Parathyroid adenoma (tissue), 2 donors: ENCODE measurements at regions not wholly inside any gene's neighbourhood (a gene's known extent, or its start where the extent isn't known, plus 50 kb on each side); places are given as distances from the start of the nearest gene placed in this dataset.

ENCODE experiments used
- H2AFZ ChIP-seq: fragments of 300-600 bp; sonication (generic); one replicate; pipeline ENCODE4 v1.7.0; 2017; ENCODE audit warnings: antibody characterized with exemption, mild to moderate bottlenecking
- H3K27ac ChIP-seq: fragments of 300-600 bp; sonication (generic); one replicate; pipeline ENCODE4 v1.7.0; 2017
- H3K27me3 ChIP-seq: fragments of 300-600 bp; sonication (generic); one replicate; pipeline ENCODE4 v1.7.0; 2017; ENCODE audit warnings: low read length; ENCODE audit not compliant: control insufficient read depth, insufficient read depth
- H3K36me3 ChIP-seq: fragments of 300-600 bp; sonication (generic); one replicate; pipeline ENCODE4 v1.7.0; 2017; ENCODE audit warnings: low read length; ENCODE audit not compliant: control insufficient read depth, insufficient read depth
- H3K4me1 ChIP-seq: fragments of 300-600 bp; sonication (generic); one replicate; pipeline ENCODE4 v1.7.0; 2017; ENCODE audit warnings: control low read depth
- H3K4me2 ChIP-seq: fragments of 300-600 bp; sonication (generic); one replicate; pipeline ENCODE4 v1.7.0; 2017; ENCODE audit warnings: low read length
- H3K4me3 ChIP-seq: fragments of 300-600 bp; sonication (generic); one replicate; pipeline ENCODE4 v1.7.0; 2017; ENCODE audit warnings: low read depth, low read length
- H3K79me2 ChIP-seq: fragments of 300-600 bp; sonication (generic); one replicate; pipeline ENCODE4 v1.7.0; 2017; ENCODE audit warnings: control low read depth
- H3K9ac ChIP-seq: fragments of 300-600 bp; sonication (generic); one replicate; pipeline ENCODE4 v1.7.0; 2017; ENCODE audit warnings: mild to moderate bottlenecking
- H3K9me3 ChIP-seq: fragments of 300-600 bp; sonication (generic); one replicate; pipeline ENCODE4 v1.7.0; 2017; ENCODE audit warnings: low read length; ENCODE audit not compliant: control insufficient read depth
- CTCF ChIP-seq: fragments of 300-600 bp; sonication (generic); IDR thresholded peaks from one replicate; pipeline ENCODE4 v1.7.0; 2017; ENCODE audit warnings: antibody characterized with exemption, mild to moderate bottlenecking
- donor health status: primary hyperparathyroidism.

DNA sequence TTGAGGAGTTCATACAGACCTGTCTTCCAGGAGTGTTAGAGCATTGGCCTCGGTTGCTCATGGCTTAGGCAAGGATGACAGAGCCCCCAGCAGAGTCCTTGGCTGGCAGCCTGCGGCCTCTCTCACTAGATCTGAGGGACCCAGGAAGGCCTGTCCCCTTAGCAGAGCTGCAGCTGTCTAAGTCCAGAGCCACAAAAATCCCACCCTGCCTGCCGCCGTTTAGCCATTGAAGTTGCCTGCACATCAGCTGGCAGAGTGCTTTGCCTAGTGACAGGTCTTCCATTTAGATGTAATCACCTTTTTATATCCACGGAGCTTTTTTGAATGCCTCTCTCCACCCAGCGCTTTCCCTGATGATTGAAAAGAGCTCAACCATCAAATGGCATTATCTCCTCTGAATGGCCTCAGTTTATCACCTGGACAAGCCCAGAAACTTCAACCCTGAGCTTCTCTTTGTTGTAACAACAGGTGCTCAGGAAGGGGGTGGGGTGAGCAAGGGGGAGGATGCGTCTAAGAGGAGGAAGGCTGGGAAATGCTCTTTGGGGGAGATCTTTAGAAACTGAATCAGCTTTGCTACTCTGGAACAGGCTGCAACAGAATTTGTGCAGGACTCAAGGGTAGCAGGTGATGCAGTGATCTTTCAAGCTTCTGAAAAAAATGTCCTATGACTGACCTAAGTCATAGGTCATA lies 71.9 kb downstream of the TNP1 start:
- TF ChIP-seq CTCF = no peak
- Histone ChIP-seq H3K9me3 (no peaks in the 10 kb centered on the region), H2AFZ (no peak overlapping the region), H3K27me3 (no peaks in the 10 kb centered on the region), H3K4me1 (peaks cover 17% of the 10 kb centered on the region), H3K4me3 (no peak overlapping the region), H3K27ac (no peak overlapping the region), H3K9ac (no peak overlapping the region), H3K36me3 (no peaks in the 10 kb centered on the region), H3K79me2 (no peaks in the 10 kb centered on the region), H3K4me2 (no peak overlapping the region)

DNA sequence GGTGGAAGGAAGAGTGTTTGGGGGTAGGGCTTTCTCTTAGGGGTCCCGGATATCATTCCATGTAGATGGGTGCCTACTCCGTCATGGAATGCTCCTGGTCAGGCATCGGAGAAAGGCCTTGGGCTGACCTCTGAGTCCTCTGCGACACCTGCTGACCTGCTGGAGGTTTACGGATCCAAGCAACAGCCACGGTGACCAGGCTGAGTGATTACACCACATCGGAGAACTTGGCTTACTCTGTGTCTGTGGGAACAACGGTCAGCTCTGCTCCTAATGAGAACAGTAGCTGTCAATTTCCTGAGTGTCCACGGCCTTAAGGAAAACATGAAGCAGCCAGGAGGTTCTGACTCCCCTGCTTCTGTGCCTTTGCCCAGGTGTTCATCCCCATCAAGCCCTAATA lies 73.2 kb downstream of the TNP1 start:
- Histone ChIP-seq H3K27me3 (no peaks in the 10 kb centered on the region), H3K27ac (no peak overlapping the region), H2AFZ (no peak overlapping the region), H3K79me2 (no peaks in the 10 kb centered on the region), H3K9me3 (no peaks in the 10 kb centered on the region), H3K4me1 (peaks cover 4% of the 10 kb centered on the region), H3K4me3 (no peak overlapping the region), H3K36me3 (no peaks in the 10 kb centered on the region), H3K4me2 (no peak overlapping the region), H3K9ac (no peak overlapping the region)
- TF ChIP-seq CTCF = no peak

GRCh38 chr2:216784456-216784855 lies 75.4 kb downstream of the TNP1 start:
- no peaks in the 10 kb centered on the region for H3K27me3 ChIP-seq
- no peaks in the 10 kb centered on the region for H3K9me3 ChIP-seq
- no peak overlapping the region for H3K27ac ChIP-seq
- no peak overlapping the region for H3K4me3 ChIP-seq
- H3K79me2 ChIP-seq = no peaks in the 10 kb centered on the region
- H2AFZ ChIP-seq = no peak overlapping the region
- no peaks in the 10 kb centered on the region for H3K4me1 ChIP-seq
- H3K4me2 ChIP-seq = no peak overlapping the region
- H3K36me3 ChIP-seq = no peaks in the 10 kb centered on the region
- TF ChIP-seq CTCF = no peak
- H3K9ac ChIP-seq = no peak overlapping the region

DNA sequence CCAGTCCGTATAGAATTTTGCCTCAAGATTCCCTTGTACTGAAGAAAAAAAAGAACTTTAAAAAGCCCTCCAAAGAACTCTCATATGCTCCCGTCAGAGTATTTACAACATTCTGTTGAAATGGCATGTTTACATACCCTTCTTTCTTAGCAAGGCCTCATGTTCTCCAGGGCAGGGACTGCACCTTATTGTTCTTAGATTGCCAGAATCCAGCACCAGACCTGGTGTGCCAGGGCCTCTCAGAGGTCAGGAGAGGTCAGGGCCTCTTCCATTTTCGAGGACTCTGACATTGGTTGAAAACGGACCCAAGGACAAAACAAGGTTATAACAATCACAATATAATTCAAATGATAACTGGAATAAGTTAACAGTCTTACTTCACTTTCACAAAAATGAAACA lies 78.2 kb downstream of the TNP1 start:
- Histone ChIP-seq H3K27ac (no peak overlapping the region), H3K4me1 (no peaks in the 10 kb centered on the region), H3K9me3 (no peaks in the 10 kb centered on the region), H3K9ac (no peak overlapping the region), H3K79me2 (no peaks in the 10 kb centered on the region), H3K27me3 (no peaks in the 10 kb centered on the region), H3K36me3 (no peaks in the 10 kb centered on the region), H3K4me2 (no peak overlapping the region), H3K4me3 (no peak overlapping the region), H2AFZ (no peak overlapping the region)
- TF ChIP-seq CTCF = no peak

DNA sequence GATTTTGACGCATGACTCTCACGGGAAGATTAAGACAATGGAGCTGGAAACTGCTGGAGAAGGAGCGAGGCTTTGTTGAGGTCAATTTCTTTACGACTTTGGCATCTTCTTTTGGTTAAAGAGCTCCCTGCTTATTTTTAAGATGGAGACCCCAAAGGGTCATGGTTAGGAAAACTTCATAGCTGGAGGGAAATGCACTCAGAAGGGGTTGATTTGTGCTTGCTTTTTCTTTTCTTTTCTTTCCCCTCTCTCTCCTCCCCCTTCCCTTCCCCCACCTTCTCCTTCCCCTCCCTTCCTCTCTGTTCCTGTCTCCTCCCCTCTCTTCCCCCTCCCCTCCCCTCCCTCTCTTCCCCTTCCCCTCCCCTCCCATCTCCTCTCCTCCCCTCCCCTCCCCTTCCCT lies 79.0 kb downstream of the TNP1 start:
- Histone ChIP-seq H3K27me3 (no peaks in the 10 kb centered on the region), H3K9me3 (no peaks in the 10 kb centered on the region), H3K4me2 (no peak overlapping the region), H3K36me3 (no peaks in the 10 kb centered on the region), H3K4me3 (no peak overlapping the region), H3K9ac (no peak overlapping the region), H3K4me1 (no peaks in the 10 kb centered on the region), H2AFZ (no peak overlapping the region), H3K27ac (no peak overlapping the region), H3K79me2 (no peaks in the 10 kb centered on the region)
- TF ChIP-seq CTCF = no peak
